ENCODE measurements at regions not wholly inside any gene's neighbourhood (a gene's known extent, or its start where the extent isn't known, plus 50 kb on each side); places are given as distances from the start of the nearest gene placed in this dataset.
"Not testable (repeated sequence)": the region's sequence is repeated elsewhere in the genome, so short reads cannot be mapped to it uniquely, and the experiment has no call there.

DNA sequence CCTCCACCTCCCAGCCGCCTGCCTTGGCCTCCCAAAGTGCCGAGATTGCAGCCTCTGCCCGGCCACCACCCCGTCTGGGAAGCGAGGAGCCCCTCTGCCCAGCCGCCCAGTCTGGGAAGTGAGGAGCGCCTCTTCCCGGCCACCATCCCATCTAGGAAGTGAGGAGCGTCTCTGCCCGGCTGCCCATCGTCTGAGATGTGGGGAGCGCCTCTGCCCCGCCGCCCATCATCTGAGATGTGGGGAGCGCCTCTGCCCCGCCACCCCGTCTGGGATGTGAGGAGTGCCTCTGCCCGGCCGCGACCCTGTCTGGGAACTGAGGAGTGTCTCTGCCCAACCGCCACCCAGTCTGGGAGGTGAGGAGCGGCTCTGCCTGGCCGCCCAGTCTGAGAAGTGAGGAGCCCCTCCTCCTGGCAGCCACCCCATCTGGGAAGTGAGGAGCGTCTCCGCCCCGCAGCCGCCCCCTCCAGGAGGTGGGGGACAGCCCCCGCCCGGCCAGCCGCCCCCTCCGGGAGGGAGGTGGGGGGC, 296.3 kb downstream of the HNRNPD start:
- not testable (repeated sequence) for DNase-seq

DNA sequence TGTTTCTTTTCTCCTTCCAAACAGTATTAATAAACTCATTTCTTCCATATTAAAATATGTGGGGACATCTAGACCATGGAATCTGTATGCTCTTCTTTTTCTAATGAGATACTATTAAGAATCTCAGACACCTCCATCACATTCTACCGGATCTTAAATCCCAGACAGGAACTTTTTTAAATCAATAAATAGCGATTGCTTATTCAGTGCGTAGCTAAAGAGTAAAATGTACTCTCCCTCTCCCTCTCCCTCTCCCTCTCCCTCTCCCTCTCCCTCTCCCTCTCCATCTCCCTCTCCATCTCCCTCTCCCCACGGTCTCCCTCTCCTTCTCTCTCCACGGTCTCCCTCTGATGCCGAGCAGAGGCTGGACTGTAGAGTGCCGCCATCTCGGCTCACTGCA, 297.0 kb downstream of the HNRNPD start:
- no peak for DNase-seq

DNA sequence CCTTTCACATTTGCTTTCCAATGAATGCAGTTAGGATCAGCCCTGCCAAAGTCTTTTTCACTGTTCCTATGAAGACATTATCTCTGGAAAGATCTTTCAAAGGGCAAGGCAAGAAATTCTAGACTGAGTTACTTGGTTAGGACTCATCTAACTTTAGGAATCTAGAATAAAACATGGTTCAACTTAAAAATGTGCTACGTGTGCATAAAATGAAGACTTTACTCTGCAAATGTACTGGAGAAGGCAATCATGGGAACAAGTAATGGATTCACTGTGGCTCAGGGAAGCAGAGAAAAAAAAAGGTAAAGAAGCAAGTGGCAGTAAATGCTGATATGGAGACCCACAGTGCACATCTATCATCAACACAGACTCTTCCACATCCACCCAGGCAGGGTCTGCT, 297.4 kb downstream of the HNRNPD start:
- DNase-seq, result no peak

DNA sequence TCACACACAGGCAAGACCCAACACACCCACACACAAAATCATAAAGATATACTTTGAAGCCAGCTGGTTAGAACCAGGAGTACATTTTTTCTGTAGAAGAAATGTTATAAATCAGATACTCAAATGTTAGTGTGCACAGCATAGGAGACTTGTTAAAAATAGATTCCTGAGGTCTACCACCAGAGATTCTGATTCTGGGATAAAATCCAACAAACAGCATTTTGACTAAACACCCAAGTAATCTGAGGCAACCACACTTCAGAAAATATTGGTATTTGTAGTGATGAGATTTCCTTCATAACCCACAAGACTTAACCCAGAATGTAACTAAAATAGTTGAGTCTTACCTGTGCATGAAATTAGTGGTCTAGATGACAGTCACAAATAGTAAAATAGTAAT, 301.8 kb downstream of the HNRNPD start:
- DNase-seq, result no peak

DNA sequence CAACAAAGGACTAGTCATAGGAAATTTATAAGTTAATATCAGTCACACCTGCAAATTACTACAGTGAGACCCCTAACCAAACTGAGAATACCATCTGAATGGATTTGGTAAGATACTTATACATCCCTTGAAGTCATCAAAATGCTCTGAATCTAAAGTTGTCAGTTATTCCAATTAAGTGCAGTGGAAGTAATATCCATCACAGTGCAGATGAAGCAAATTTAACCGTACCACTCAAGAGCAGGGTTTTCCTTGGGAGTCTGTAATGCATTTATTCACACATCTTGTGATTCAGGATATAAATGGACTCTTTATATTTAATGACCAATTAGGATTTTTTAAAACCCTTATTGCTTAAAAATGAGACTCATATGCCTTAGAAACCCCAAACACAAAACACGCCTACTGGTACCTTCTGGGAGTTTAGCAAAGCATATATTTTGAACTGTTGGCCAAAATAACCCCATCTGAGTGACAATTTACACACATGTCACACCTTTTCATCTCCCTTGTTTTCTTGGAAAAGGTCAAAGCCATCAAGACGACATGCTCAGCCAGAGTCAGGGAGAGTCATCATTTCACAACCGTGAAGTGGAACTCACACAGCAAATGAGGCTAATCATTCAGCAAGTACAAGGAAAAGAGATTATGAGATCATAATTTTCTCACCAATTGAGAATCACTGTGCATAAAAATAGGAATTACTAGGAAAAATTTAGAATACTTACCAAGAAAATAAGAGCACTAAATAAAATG, 303.7 kb downstream of the HNRNPD start:
- DNase-seq, result no peak

DNA sequence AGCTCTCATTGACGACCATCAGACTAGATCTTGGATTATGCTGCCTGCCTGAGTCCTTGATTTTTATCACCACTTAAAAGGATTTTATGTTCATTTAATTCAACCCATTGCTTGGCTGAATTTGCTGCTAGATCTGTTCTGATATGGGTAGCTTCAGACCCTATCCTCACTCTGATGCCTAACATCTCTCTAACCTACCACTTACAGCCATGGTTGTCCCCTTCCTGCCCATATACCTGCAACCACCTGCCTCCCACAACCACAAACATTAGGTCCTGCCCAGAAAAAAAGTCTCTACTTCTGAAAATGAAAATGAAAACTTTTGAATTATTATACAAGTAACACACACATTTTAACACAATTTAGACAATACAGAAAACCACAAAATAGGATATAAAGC, 310.8 kb downstream of the HNRNPD start:
- DNase-seq, result no peak

DNA sequence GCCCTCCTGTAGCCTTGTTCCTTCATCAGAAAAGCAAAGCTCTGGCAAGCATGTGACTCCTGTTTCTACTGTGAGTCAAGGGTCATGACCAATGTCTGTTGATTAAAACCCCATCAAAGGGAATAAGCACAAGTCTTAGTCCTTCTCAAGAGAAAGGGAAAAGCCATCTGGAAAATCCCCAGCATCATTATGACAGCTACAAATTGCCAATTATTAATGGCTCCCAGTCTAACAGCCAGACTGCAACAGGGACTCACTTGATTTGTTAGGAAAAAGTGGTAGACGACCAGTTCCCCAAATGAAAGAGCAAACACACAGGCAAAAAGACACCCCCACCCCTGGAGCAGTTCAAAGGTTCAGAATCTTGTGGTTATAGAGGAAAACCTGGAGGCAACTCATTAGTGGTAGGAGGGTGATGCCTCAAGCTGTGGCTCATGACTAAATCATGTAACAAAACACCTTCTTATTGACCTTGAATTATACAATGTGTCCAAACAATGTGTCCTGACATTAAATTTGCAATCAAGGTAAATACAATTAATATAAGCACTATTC, 315.7 kb downstream of the HNRNPD start:
- DNase-seq, result no peak

DNA sequence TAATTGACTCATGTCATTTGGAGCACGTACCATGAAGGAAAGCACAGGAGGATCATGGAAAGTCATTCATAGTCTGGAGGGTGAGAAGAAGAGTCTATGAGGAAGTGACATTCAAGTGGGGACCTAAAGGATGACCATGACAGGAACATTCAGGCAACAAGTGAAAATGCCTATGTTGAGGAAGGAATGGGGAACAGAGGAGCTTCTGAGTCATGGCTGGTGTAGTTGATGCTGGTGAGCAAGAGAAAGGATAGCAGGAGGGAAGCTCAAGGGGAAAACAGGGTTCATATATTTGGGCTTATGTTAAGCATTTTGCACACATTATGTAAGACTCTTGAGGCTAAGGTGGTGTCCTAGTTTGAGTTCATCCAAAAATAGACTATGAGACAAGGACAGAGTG, 318.6 kb downstream of the HNRNPD start:
- DNase-seq, result no peak

DNA sequence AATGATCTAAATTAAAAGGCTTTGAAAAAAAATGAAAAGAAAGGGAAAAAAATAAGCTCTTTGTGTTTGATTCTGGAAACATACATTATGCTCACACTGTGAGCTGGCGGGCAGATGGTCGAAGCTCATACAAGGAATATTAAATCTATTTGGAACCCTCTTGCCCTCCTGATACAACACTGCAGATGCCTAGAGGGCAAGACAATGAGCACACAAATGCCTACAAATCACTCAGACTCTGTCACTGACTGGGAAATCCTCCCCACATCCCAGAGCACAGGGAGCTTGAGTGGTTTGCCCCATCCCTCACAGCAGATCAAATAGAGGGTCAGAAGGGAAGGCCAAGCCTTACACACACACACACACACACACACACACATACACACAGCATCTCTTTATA, 320.4 kb downstream of the HNRNPD start:
- no peak for DNase-seq

DNA sequence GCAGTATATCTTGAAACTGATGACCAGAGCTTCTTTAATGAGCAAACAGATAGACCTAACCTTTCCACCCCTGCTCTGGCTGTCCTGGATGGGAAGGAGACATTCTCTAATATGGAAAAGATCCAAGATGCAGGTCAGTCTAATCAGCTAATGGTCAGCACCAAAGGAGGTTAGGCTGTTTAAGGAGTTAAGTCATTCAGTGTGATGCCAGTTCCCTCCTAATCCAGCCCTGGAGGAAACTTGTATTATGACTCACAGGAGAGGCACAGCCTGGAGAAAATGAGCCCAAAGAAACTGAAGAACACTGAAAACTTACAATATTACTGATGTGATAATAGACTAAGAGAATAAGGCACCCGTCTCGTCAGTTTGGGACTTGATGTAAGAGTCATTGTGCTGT, 323.0 kb downstream of the HNRNPD start:
- DNase-seq, result no peak

DNA sequence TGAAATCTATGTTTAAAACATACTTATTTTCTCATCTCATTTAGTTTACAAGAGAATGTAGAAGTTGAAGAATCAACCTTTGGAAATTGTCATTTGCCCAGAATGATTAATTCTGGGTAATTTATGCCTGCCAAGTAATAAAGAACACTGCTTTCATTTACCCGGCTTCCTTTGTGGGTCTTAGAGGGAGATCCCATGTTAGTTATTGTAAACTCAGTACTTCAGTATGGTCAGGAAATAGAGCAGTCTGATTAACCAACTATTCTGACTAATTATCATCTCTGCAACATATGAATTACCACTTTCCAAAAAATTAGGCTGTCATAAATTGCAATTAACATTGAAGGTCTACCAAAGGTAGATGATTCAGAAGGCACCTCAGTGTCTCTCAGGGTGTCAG, 324.5 kb downstream of the HNRNPD start:
- DNase-seq, result no peak

DNA sequence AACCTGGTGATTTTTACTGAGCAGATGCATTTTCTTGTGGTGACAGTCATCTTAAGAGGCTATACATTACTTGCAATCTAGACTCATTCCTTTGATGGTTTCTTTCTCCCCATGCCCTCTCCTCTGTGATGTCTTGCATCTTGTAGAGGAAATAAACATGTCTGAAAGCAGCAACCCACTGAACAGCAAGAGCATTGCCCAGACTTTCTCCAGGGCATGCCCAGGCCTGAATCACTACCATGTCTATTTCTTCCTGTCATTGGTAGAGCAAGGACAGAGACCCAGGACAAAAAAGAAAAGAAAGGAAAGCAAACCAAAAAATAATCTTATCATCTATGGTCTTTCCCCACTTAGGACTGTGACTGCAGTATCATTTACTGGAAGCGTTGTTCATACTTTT, 326.1 kb downstream of the HNRNPD start:
- DNase-seq, result no peak

DNA sequence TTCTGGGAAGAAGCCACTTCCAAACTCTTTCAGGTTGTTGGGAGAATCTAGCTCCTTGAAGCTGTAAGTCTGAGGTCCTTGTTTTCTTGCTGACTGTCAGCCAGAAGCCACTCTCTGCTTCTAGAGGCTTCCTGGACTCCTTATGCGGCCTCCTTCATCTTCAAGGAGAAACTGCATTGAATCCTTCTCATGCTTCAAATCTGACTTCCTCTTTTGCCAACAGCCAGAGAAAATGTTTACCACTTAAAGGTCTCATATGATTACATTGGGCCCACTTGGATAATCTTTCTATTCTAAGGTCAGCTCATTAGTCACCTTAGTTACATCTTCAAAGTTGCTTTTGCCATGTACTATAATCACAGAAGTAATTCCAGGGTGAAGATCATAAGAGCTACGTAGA, 327.0 kb downstream of the HNRNPD start:
- DNase-seq, result no peak

DNA sequence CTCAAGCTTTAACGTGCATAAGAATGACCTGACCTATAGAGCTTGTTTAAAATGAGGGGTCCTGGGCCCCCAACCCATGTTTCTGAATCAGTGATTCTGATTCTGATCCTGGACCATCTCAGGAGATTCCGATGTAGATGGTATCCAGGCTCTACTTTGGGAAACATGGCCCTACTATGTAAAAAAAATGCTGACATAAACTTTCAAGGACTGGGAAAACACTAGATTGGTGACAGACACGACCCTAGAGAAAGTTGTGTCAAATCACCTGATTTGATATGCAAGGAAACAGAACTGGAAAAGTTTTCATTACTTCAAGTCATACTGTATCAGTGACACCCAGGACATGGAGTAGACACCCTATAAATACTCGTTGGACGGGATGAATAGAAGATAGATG, 328.5 kb downstream of the HNRNPD start:
- no peak for DNase-seq

DNA sequence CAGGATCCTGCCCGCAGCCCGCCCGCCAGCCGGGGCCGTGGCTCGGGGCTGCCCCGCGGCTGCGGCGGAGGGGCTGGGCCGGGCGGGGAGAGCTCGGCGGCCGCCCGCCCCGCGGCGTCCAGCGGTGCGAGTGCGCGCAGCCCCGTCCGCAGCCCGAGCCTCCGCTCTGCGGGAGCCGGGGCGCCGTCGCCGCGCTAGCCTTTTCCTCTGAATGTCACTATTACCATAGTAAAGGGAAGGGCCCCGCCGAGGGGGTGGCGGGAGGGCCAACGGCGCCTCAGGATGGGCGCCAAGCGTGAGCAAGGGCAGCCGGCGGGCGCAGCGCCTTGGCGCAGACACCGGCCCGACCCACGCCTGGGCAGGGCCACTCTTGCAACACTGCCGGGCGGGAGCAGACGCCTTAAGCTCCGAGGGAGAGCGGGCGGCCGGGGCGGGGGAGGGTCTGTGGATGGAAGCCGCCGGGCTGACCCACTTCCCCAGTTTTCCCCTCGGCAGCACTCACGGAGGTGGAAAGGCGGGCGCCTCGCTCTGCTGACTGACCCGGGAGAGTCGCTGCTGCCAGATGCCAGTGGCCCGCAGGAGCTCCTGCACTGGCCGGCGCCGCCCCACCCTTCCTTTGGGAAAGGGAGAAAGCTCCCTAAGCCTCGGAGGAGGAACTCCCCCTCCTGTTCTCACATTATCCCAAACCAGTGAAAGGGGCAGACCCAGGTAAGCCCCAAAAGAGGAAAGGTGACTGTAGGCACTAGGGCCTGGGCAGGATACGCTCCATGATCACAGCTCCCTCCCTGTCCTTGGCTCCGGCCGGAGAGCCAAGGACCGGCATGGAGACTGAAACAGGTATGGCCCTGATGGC, 329.4 kb downstream of the HNRNPD start:
- DNase-seq, result peak; percentile 79

DNA sequence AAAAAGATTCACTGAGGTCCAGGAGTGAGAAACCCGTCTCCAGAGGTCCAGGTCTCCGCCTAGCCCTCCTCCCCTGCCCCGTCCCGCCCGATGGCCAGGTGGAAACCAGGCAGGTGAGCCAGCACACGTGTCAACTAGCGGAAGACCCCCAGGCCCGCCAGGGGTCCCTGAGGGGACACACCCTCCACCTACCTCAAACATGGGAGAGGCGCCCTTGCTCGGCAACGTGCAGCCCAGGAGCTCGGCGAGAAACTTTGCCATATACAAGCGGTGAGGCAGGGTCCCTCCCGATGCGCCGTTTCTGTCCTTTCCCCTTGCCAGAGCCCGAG, 330.0 kb downstream of the HNRNPD start:
- peak; percentile 3 for DNase-seq

DNA sequence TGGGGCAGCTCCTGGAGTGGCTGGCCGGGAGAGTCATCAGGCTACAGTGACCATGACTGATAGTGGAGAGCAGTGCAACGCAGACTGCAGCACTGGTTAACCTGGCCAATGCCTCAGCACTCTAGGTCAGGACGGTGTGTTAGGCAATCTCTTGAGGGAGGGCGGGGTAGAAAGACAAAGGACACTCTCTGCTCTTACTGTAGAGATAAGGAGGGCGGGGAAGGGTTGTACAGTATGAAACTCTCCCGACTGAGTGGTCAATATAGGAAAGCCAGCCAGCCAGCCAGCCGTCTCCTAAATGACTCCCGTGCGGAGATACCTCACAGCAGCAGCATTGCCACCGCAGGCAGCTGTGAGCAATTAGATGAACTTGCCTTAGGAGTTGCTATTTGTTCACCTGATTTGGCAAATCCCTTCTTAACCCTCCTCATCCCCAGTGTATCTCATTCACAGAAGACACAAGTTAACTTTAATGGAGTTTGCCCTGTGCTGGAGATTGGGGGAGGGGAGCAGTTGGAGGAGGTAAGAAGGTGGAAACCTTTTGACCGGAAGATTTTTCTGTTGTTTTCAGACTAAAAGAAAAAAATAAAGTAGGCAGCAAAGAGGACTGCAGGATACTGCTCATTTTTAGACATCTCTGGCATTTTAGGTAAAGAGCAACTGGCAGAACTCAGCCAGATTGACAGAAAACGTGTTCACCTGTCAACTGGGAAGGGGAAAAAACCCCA, 330.5 kb downstream of the HNRNPD start:
- peak; percentile 2 for DNase-seq

DNA sequence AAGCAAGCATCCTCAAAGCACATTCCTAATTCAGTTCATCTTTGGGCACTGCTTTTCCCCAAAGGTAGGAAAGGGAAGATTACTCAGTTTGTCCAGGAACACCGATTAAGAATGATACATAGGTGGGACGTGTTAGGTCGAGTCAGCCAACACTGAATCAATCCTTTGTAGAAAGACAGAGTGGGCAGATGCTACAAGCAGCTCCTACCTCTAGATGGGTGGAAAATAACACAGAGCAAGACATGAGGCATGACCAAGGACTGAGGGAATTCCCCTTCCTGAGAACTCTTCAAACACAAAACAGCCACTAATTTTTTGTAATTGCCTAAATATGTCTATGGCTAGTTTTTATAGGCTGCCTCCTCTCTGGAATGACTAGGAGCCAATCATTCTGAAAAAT, 331.7 kb downstream of the HNRNPD start:
- DNase-seq, result no peak

DNA sequence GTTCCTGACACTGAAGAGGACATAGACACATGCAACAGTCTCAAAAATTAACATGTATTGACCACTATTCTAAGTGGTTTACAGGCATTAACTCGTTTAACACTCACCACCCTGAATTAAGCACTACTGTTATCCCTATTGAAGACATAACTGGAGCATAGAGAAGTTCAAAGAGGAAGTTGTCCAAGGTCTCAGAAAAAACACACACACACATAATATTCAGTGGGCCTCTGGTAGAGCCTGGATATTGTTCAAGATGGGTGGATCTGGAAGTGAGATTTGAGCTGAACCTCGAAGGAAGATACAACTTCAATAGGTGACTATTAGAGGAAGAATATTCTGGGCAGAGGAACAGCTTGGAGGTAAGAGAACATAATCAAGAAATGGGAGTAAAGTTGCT, 334.9 kb downstream of the HNRNPD start:
- no peak for DNase-seq

DNA sequence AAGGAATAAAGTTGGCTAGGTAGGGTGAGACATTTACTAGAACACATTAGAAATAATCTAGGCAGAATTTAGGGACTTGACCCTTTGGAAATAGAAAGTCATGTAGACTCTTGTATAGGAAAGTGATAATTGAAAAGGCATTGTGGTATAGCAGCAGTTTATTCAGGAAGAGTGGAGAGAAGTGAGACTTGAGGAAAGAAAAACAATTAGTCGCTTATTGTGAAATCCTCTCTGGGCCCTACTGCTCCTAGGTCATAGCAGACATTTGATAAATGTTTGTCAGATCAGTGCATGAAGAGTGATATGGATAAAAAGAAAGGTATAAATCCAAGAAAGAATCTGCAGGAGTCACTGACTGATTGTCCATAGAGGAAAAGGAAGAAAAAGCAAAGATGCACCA, 337.6 kb downstream of the HNRNPD start:
- DNase-seq, result no peak

DNA sequence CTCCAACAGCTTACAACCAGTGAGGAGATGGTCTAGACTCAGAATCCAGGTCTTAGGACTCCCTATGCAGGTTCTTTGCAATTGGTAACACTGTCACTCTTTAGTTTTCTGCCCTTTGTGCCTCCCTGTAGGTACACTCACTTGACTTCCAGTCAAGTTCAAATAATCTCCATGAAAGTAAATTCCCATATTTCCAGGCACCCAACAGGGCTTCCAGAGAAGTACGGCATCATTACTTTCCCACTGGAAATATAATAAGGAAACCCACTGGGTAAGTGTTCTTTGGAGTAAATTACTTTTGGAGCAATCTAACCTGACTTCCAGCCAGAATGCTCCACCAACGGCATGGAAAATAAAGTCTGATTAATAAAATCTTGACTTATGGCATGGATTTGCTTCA, 338.9 kb downstream of the HNRNPD start:
- no peak for DNase-seq

DNA sequence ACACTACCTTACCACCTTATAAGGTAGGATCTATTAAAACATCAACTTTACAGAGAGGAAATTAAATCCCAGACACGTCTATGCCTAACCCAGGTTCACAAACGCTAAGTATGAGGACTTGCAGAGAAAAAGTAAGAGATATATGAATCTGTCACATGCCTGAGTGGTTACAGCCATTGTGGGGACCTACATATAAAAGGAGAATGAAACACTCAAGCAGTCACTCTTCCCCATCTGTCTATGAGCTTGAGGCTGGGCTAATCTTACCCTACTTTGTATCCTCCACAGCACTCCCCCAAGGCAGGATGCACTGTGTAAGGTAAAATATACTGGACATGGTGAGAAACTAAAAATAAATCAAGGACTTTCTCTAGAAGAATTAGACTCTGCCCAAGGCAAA, 339.9 kb downstream of the HNRNPD start:
- peak; percentile 27 for DNase-seq

Data from left kidney (tissue), 1 donor.